ENCODE measurements at regions not wholly inside any gene's neighbourhood (a gene's known extent, or its start where the extent isn't known, plus 50 kb on each side); places are given as distances from the start of the nearest gene placed in this dataset.
"Not testable (repeated sequence)": the region's sequence is repeated elsewhere in the genome, so short reads cannot be mapped to it uniquely, and the experiment has no call there.

DNA sequence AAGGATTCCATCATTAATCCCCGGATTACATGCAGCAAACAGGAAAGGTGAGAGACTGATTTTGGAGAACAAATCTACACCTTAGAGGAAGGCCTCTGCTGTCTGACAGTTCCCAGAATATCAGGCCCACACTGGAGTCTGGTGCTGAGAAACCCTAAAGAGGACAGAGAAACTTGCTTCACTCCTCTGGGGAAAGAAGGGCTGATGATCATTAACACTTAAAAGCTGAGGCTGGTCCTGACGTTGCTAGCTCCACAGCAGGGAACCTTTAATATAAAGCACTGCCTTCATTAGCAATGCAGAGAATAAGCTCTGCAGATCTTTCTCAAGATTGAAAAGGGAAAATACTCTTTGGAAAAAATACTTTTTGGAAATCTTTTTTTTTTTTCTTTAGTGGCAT is 1472.4 kb upstream of the GOT2 start:
- H3K4me3 ChIP-seq (ENCODE audit: low read length) = no peak overlapping the region
- no peak for DNase-seq (ENCODE audit: low read depth)
- no peak for TF ChIP-seq CTCF (conservative IDR thresholded peaks at IDR 0.05; ENCODE audit: low read depth, low read length)

DNA sequence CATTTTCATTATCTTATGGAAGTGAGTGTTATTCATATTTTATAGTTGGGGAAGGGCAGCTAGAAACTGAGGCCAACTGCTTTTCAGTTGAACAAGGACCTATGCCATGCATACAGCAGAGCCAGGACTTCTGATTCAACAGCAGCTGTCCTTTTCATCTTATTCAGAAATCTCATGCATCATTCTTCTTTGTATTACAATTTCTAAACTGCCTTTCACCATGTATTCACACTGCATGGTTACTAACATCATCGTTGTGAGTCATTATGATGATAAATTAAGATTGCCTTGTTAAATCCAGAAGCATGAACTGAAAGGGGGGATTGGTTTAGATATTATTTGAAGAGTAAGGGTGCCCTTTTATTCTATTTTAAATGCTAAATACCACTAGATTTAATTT is 1470.1 kb upstream of the GOT2 start:
- no peak for TF ChIP-seq CTCF (conservative IDR thresholded peaks at IDR 0.05; ENCODE audit: low read depth, low read length)
- no peak for DNase-seq (ENCODE audit: low read depth)
- H3K4me3 ChIP-seq (ENCODE audit: low read length) = no peak overlapping the region

GRCh38 chr16:60203525-60204124 is 1469.5 kb upstream of the GOT2 start:
- DNase-seq (ENCODE audit: low read depth) = no peak
- no peak overlapping the region for H3K4me3 ChIP-seq (ENCODE audit: low read length)
- TF ChIP-seq CTCF (conservative IDR thresholded peaks at IDR 0.05; ENCODE audit: low read depth, low read length) = peak; percentile 75

- DNase-seq (ENCODE audit: low read depth); H3K4me3 ChIP-seq (ENCODE audit: low read length): not testable (repeated sequence)
Observed at GRCh38 chr16:60200729-60201128, 1466.6 kb upstream of the GOT2 start.

- TF ChIP-seq CTCF (conservative IDR thresholded peaks at IDR 0.05; ENCODE audit: low read depth, low read length) = no peak
Observed at GRCh38 chr16:60200161-60200560, 1466.0 kb upstream of the GOT2 start.

GRCh38 chr16:60199150-60199549 is 1465.0 kb upstream of the GOT2 start:
- no peak overlapping the region for H3K4me3 ChIP-seq (ENCODE audit: low read length)
- TF ChIP-seq CTCF (conservative IDR thresholded peaks at IDR 0.05; ENCODE audit: low read depth, low read length) = no peak
- no peak for DNase-seq (ENCODE audit: low read depth)

More at GRCh38 chr16:60200161-60200560, 1466.0 kb upstream of the GOT2 start:
- no peak overlapping the region for H3K4me3 ChIP-seq (ENCODE audit: low read length)
- no peak for DNase-seq (ENCODE audit: low read depth)

DNA sequence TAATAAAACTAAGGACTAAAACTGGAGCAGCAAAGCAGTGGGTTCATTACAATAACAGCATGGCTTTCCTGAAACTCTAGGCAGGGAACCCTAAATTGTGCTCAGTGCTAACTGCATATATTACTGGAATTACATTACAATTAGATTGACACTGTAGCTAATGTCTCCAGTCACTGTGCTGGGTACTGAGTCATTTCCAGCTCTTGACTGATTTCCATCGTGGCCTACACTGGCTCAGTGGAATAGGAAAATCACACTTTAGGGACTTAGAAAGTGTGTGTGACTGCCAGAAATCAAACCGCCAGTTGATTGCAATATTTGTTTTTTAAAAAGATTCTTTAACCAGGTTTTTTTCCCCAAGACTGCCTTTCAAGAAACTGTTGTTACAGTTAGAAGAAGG is 1447.4 kb upstream of the GOT2 start:
- TF ChIP-seq CTCF (conservative IDR thresholded peaks at IDR 0.05; ENCODE audit: low read depth, low read length) = no peak
- DNase-seq (ENCODE audit: low read depth) = peak; percentile 41
- no peak overlapping the region for H3K4me3 ChIP-seq (ENCODE audit: low read length)

DNA sequence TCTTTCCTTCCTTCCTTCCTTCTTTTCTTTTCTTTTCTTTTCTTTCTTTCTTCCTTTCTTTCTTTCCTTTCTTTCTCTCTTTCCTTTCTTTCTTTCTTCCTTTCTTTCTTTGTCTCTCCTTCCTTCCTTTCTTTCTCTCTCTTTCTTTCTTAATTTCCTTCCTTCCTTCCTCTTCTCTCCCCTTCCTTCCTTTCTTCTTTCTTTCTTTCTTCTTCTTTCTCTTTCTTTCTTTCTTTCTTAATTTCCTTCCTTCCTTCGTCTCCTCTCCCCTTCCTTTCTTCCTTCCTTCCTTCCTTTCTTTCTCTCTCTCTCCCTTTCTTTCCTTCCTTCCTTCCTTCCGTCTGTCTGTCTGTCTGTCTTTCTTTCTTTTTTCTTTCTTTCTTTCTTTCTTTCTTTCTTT is 1446.5 kb upstream of the GOT2 start:
- DNase-seq (ENCODE audit: low read depth) = no peak
- TF ChIP-seq CTCF (conservative IDR thresholded peaks at IDR 0.05; ENCODE audit: low read depth, low read length) = no peak
- no peak overlapping the region for H3K4me3 ChIP-seq (ENCODE audit: low read length)
